IMR-90 (cell line): ENCODE measurements at regions not wholly inside any gene's neighbourhood (a gene's known extent, or its start where the extent isn't known, plus 50 kb on each side); places are given as distances from the start of the nearest gene placed in this dataset.
A peak's percentile ranks its signal among the peaks of the same experiment; 100 is the strongest.

Source experiments
- ATAC-seq: fragments of 200-7000 bp; cut with Tn5 transposase; 2 replicates; pipeline ENCODE4 v1.9.1; 2020; ENCODE audit warnings: low read depth, mild to moderate bottlenecking, moderate library complexity
- BruUV-seq: library from RNA; stranded (reverse); fragments of 400-500 nt; replicated peaks from 2 replicates; lab custom pipeline; 2021; lab: Mats Ljungman, UMichigan
- CTCF ChIA-PET: fragments of 300-600 bp; formaldehyde crosslinking; extraction: SDS; loops from one replicate; lab custom pipeline; 2021; ENCODE audit warnings: antibody characterized with exemption; lab: Yijun Ruan, JAX
- POLR2A ChIA-PET: fragments of 300-600 bp; sonication (Branson Sonifier 250); formaldehyde crosslinking; loops from one replicate; lab custom pipeline; 2022; ENCODE audit warnings: antibody characterized with exemption; ENCODE audit not compliant: unreplicated experiment; lab: Charles Lee
- DNase-seq: peaks from one replicate; pipeline ENCODE4 v3.0.0; 2013
- H2AFZ ChIP-seq: replicated peaks from 2 replicates; pipeline ENCODE3; 2013; ENCODE audit warnings: low read length, mild to moderate bottlenecking; ENCODE audit not compliant: poor library complexity
- H2AK5ac ChIP-seq: 2 replicates; pipeline ENCODE4 v1.6.1; 2013; ENCODE audit warnings: low read depth, low read length, inconsistent platforms
- H2AK9ac ChIP-seq: replicated peaks from 2 replicates; pipeline ENCODE3; 2013; ENCODE audit warnings: mild to moderate bottlenecking, low read depth, low read length, moderate library complexity; ENCODE audit not compliant: poor library complexity
- H2BK120ac ChIP-seq: 2 replicates; pipeline ENCODE4 v1.6.1; 2013; ENCODE audit warnings: low read depth, low read length, inconsistent platforms
- H2BK15ac ChIP-seq: 3 replicates; pipeline ENCODE4 v1.6.1; 2013; ENCODE audit warnings: low read depth, low read length, inconsistent platforms
- H2BK20ac ChIP-seq: 2 replicates; pipeline ENCODE4 v1.6.1; 2013; ENCODE audit warnings: low read depth, mild to moderate bottlenecking, inconsistent platforms, low read length, moderate library complexity
- H2BK5ac ChIP-seq: 2 replicates; pipeline ENCODE4 v1.6.1; 2013; ENCODE audit warnings: mild to moderate bottlenecking, low read depth, low read length, inconsistent platforms; ENCODE audit not compliant: poor library complexity, severe bottlenecking
- H3K14ac ChIP-seq: replicated peaks from 2 replicates; pipeline ENCODE4 v1.6.1; 2013; ENCODE audit warnings: low read depth, low read length, inconsistent platforms
- H3K18ac ChIP-seq: 2 replicates; pipeline ENCODE4 v1.6.1; 2013; ENCODE audit warnings: low read depth, low read length, control low read depth
- H3K23ac ChIP-seq: 2 replicates; pipeline ENCODE4 v1.6.1; 2013; ENCODE audit warnings: low read depth, low read length, inconsistent platforms
- H3K27ac ChIP-seq: 2 replicates; pipeline ENCODE4 v1.5.1; 2013; ENCODE audit warnings: mild to moderate bottlenecking, control low read depth, low read length; ENCODE audit not compliant: insufficient read depth
- H3K27me3 ChIP-seq: 2 replicates; pipeline ENCODE4 v1.6.1; 2013; ENCODE audit warnings: low read length; ENCODE audit not compliant: control insufficient read depth, insufficient read depth
- H3K36me3 ChIP-seq: 2 replicates; pipeline ENCODE4 v1.6.1; 2013; ENCODE audit warnings: low read length, mixed read lengths; ENCODE audit not compliant: control insufficient read depth, insufficient read depth
- H3K4ac ChIP-seq: 2 replicates; pipeline ENCODE4 v1.6.1; 2013; ENCODE audit warnings: low read depth, low read length, inconsistent platforms
- H3K4me1 ChIP-seq: 2 replicates; pipeline ENCODE4 v1.6.1; 2013; ENCODE audit warnings: low read length, mixed read lengths; ENCODE audit not compliant: control insufficient read depth, insufficient read depth
- H3K4me2 ChIP-seq: 2 replicates; pipeline ENCODE4 v1.6.1; 2013; ENCODE audit warnings: low read depth, mild to moderate bottlenecking, control low read depth, low read length, moderate library complexity
- H3K4me3 ChIP-seq: 2 replicates; pipeline ENCODE4 v1.5.1; 2013; ENCODE audit warnings: low read depth, mild to moderate bottlenecking, control low read depth, low read length, moderate library complexity; ENCODE audit not compliant: insufficient read depth
- H3K56ac ChIP-seq: 2 replicates; pipeline ENCODE4 v1.6.1; 2013; ENCODE audit warnings: low read length, inconsistent platforms; ENCODE audit not compliant: insufficient read depth; ENCODE audit errors: extremely low read depth
- H3K79me1 ChIP-seq, 2 experiments: 2 replicates each; pipeline ENCODE4 v1.6.1; 2013; ENCODE audit warnings: low read length in 2 of 2, inconsistent platforms in 1 of 2, low read depth in 1 of 2
- H3K9ac ChIP-seq: 2 replicates; pipeline ENCODE4 v1.6.1; 2013; ENCODE audit warnings: low read depth, low read length, control low read depth
- H3K9me1 ChIP-seq: 2 replicates; pipeline ENCODE4 v1.6.1; 2013; ENCODE audit warnings: low read length, inconsistent platforms; ENCODE audit not compliant: insufficient read depth
- H3K9me3 ChIP-seq: 2 replicates; pipeline ENCODE4 v1.6.1; 2013; ENCODE audit warnings: low read length; ENCODE audit not compliant: control insufficient read depth, insufficient read depth
- H4K20me1 ChIP-seq: 2 replicates; pipeline ENCODE4 v1.6.1; 2013; ENCODE audit warnings: low read length, inconsistent platforms; ENCODE audit not compliant: insufficient read depth
- H4K5ac ChIP-seq: 2 replicates; pipeline ENCODE4 v1.6.1; 2013; ENCODE audit warnings: mild to moderate bottlenecking, low read depth, low read length, control low read depth
- H4K8ac ChIP-seq, 2 experiments: 2 replicates each; pipeline ENCODE4 v1.6.1; 2013; ENCODE audit warnings: low read depth in 2 of 2, low read length in 2 of 2, control low read depth in 1 of 2, inconsistent platforms in 1 of 2
- H4K91ac ChIP-seq: 2 replicates; pipeline ENCODE4 v1.6.1; 2013; ENCODE audit warnings: low read depth, low read length, inconsistent platforms; ENCODE audit not compliant: insufficient read depth
- BHLHE40 ChIP-seq: fragments of 150-350 bp; IDR thresholded peaks from 2 replicates; pipeline ENCODE4 v1.6.1; 2016; ENCODE audit warnings: mild to moderate bottlenecking, low read depth, low read length
- CEBPB ChIP-seq: IDR thresholded peaks from 2 replicates; pipeline ENCODE4 v1.6.1; 2012; ENCODE audit warnings: low read depth, low read length, improper control_type of control experiment
- CHD1 ChIP-seq: IDR thresholded peaks from 2 replicates; pipeline ENCODE4 v1.6.1; 2012; ENCODE audit warnings: low read depth, low read length, improper control_type of control experiment
- CTCF ChIP-seq: conservative IDR thresholded peaks from 2 replicates; pipeline ENCODE4 v1.5.1; 2012; ENCODE audit warnings: mild to moderate bottlenecking, low read depth, low read length, improper control_type of control experiment
- ELK1 ChIP-seq: fragments of 150-350 bp; IDR thresholded peaks from 2 replicates; pipeline ENCODE4 v1.6.1; 2016; ENCODE audit warnings: low read depth, mild to moderate bottlenecking, low read length, moderate library complexity, borderline replicate concordance
- FOS ChIP-seq: fragments of 150-350 bp; IDR thresholded peaks from 2 replicates; pipeline ENCODE4 v1.6.1; 2016; ENCODE audit warnings: low read depth, low read length
- MAFK ChIP-seq: IDR thresholded peaks from 2 replicates; pipeline ENCODE4 v1.6.1; 2012; ENCODE audit warnings: low read depth, low read length, improper control_type of control experiment
- MAZ ChIP-seq: IDR thresholded peaks from 2 replicates; pipeline ENCODE4 v1.6.1; 2012; ENCODE audit warnings: low read depth, mild to moderate bottlenecking, low read length, improper control_type of control experiment, moderate library complexity, borderline replicate concordance
- RAD21 ChIP-seq: IDR thresholded peaks from 2 replicates; pipeline ENCODE4 v1.6.1; 2012; ENCODE audit warnings: low read length, improper control_type of control experiment
- RCOR1 ChIP-seq: IDR thresholded peaks from 2 replicates; pipeline ENCODE4 v1.6.1; 2012; ENCODE audit warnings: mild to moderate bottlenecking, low read length, improper control_type of control experiment; ENCODE audit not compliant: insufficient replicate concordance
- RFX5 ChIP-seq: IDR thresholded peaks from 2 replicates; pipeline ENCODE4 v1.8.0; 2012; ENCODE audit warnings: low read depth, mild to moderate bottlenecking, low read length, moderate library complexity
- SMC3 ChIP-seq: fragments of 150-350 bp; IDR thresholded peaks from 2 replicates; pipeline ENCODE4 v1.6.1; 2016; ENCODE audit warnings: low read depth, mild to moderate bottlenecking, antibody characterized with exemption, low read length, moderate library complexity
- USF2 ChIP-seq: fragments of 150-350 bp; IDR thresholded peaks from 2 replicates; pipeline ENCODE4 v1.6.1; 2017; ENCODE audit warnings: mild to moderate bottlenecking, antibody characterized with exemption, low read length, low read depth
- WGBS, 2 experiments: methylation state at CpG; one replicate each; pipeline versions ENCODE4 v1.1.5 to v1.1.7; 2013; ENCODE audit warnings: missing lambda C conversion rate in 2 of 2; ENCODE audit not compliant: insufficient read length in 1 of 2; ENCODE audit errors: extremely low coverage in 2 of 2; 5-methylcytosine and 5-hydroxymethylcytosine counted together
- dilution Hi-C: fragments of 300-500 bp; cut with HindIII; formaldehyde crosslinking; loops from one replicate; pipeline ENCODE4 v1.14.3; 2018; ENCODE audit warnings: low sequenced_read_pairs; ENCODE audit not compliant: unreplicated experiment
- in situ Hi-C: fragments of 300-500 bp; cut with MboI; formaldehyde crosslinking; loops from 3 replicates; pipeline ENCODE4 v1.14.3; 2019; ENCODE audit warnings: low sequenced_read_pairs, inconsistent platforms, mixed read lengths
- intact Hi-C: fragments of 100-400 bp; cut with micrococcal nuclease; formaldehyde crosslinking; loops from 2 replicates; pipeline ENCODE4 v1.10.0; 2022

GRCh38 chr11:134734141-134734845 lies 322.3 kb upstream of the B3GAT1 start:
- no peak overlapping the region for H2AK5ac ChIP-seq
- POLR2A ChIA-PET, result no interaction called here
- no TSS peak for BruUV-seq
- TF ChIP-seq SMC3 (no peak), BHLHE40 (no peak), FOS (no peak), CHD1 (no peak), RCOR1 (no peak), MAFK (no peak), RAD21 (no peak), MAZ (no peak), USF2 (no peak), RFX5 (no peak), CEBPB (no peak), CTCF (no peak), ELK1 (no peak)
- no peak overlapping the region for H3K14ac ChIP-seq
- CTCF ChIA-PET, result no interaction called here
- H3K4me1 ChIP-seq, result no peaks in the 10 kb centered on the region
- H3K79me1 ChIP-seq, result no peaks in the 10 kb centered on the region
- H3K4me2 ChIP-seq, result peak overlapping the region; percentile 9; the same call in 1 of the 2 replicates
- no peak overlapping the region for H2AK9ac ChIP-seq
- no peak overlapping the region for H3K4ac ChIP-seq
- H3K18ac ChIP-seq, result no peak overlapping the region
- H3K9ac ChIP-seq, result no peak overlapping the region
- no peak for DNase-seq
- H2BK5ac ChIP-seq, result no peak overlapping the region
- H3K56ac ChIP-seq, result no peak overlapping the region
- no peak overlapping the region for H3K4me3 ChIP-seq
- in situ Hi-C loops (no loop called here), intact Hi-C loops (no loop called here), dilution Hi-C loops (no loop called here)
- peak; percentile 21; the same call in 1 of the 2 replicates for ATAC-seq
- H2BK20ac ChIP-seq, result no peak overlapping the region
- H3K23ac ChIP-seq, result no peak overlapping the region
- no peaks in the 10 kb centered on the region for H3K27me3 ChIP-seq
- H3K9me3 ChIP-seq, result peaks cover 42% of the 10 kb centered on the region
- no peak overlapping the region for H4K5ac ChIP-seq
- H3K27ac ChIP-seq, result no peak overlapping the region
- H3K9me1 ChIP-seq, result no peaks in the 10 kb centered on the region
- no peaks in the 10 kb centered on the region for H3K36me3 ChIP-seq
- H2BK15ac ChIP-seq, result no peak overlapping the region
- no peak overlapping the region for H4K91ac ChIP-seq
- no peak overlapping the region for H4K8ac ChIP-seq
- H4K20me1 ChIP-seq, result no peaks in the 10 kb centered on the region
- H2AFZ ChIP-seq, result no peak overlapping the region
- no peak overlapping the region for H2BK120ac ChIP-seq
- no CpG with 5 or more reads among the region's 9 CpGs for WGBS, 2 experiments
